ENCODE measurements at regions not wholly inside any gene's neighbourhood (a gene's known extent, or its start where the extent isn't known, plus 50 kb on each side); places are given as distances from the start of the nearest gene placed in this dataset.

DNA sequence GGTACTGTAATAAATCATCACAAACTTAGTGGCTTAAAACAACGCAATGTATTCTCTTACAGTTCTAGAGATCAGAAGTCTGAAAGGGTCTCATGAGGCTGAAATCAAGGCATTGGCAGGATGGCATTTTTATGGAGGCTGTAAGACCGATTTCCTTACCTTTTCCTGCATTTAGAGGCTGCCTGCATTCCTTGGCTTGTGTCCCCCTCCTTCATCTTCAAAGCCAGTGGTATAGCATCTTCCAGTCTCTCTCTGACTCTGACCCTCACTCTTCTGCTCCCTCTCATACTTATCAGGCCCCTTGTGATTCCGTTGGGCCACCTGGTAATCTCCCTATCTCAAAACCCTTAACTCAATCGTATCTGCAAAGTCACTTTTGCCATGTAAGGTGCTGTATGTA is 258.2 kb upstream of the JADE1 start:
- in situ Hi-C loops (cut with MboI): loop anchor here (25.0 kb wide), 1 partner anchor 364 kb away; no protein-coding TSS in a partner anchor
- no peaks in the 10 kb centered on the region for H4K20me1 ChIP-seq (ENCODE audit: insufficient read depth)

DNA sequence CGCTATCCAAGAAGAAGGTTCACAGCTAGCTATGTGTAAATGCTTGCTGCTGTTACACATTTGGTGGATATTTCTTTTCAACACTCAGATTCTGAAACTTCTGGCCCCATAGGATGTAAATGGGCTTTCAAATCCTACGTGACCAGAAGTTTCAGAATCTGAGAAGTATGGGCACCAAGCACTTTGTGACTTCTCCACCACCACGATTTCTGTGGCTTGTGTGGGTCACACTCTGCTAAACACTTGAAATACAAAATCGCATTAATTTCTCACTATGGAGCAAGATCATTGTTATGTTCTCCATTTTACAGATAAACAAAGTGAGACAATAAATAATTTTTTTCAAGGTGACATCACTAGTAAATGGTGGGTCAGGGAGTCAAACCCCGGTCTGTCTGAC is 259.4 kb upstream of the JADE1 start:
- in situ Hi-C loops (cut with MboI): loop anchor here (25.0 kb wide), 1 partner anchor 363 kb away; no protein-coding TSS in a partner anchor
- no peaks in the 10 kb centered on the region for H3K36me3 ChIP-seq (ENCODE audit: low read depth)

More for the DNA sequence above, 258.2 kb upstream of the JADE1 start:
- Histone ChIP-seq H3K36me3 (ENCODE audit: low read depth) (no peaks in the 10 kb centered on the region), H3K27ac (no peak overlapping the region), H3K4me2 (ENCODE audit: unreplicated experiment) (no peak overlapping the region), H3F3A (ENCODE audit: insufficient read depth) (peaks cover 21% of the 10 kb centered on the region; the same call in 1 of the 2 replicates), H3K4me3 (no peak overlapping the region), H3K79me2 (ENCODE audit: insufficient read depth) (no peaks in the 10 kb centered on the region), H3K9me2 (ENCODE audit: insufficient read depth) (no peaks in the 10 kb centered on the region), H2AFZ (no peak overlapping the region), H3K9me3 (ENCODE audit: low read depth) (no peaks in the 10 kb centered on the region), H3K9ac (no peak overlapping the region), H3K27me3 (replicated peaks; ENCODE audit: insufficient read depth) (no peaks in the 10 kb centered on the region), H3K4me1 (ENCODE audit: insufficient read depth) (peaks cover 17% of the 10 kb centered on the region)
- WGBS, 2 experiments (ENCODE audit: low coverage in 1 of 2, low lambda C conversion rate in 2 of 2, missing lambda C conversion rate in 2 of 2): 97 to 98% methylated on average over 4 of the region's 4 CpGs
- no peak for TF ChIP-seq EZH2 (IDR thresholded peaks at IDR 0.05; ENCODE audit: insufficient read depth, poor library complexity, severe bottlenecking)
- no peak for TF ChIP-seq EZH2phosphoT487 (IDR thresholded peaks at IDR 0.05; ENCODE audit: insufficient read depth, low read depth)
- DNase-seq: no peak

DNA sequence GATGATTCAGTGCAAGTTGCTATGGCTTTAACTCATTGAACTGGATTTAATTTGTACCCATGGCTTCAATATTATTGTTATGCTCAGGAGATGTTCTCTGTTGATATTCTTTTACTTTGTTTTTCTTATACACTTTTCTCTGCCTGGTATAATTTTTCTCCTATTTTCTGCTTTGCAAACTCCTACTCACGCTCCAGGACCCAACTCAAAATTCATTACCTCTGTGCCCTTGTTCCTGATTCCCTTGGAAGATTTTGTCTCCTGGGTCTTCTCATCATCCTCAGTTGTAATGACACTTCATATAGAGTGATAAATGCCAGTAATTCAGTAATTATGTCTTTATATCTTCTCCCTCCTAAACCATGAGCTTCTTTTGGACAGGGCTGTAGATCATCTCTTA is 259.9 kb upstream of the JADE1 start:
- WGBS, 2 experiments (ENCODE audit: low coverage in 1 of 2, low lambda C conversion rate in 2 of 2, missing lambda C conversion rate in 2 of 2): 94 to 100% methylated on average over 1 of the region's 1 CpG
- Histone ChIP-seq H3K36me3 (ENCODE audit: low read depth) (no peaks in the 10 kb centered on the region), H3K27ac (no peak overlapping the region), H3K9ac (no peak overlapping the region), H2AFZ (no peak overlapping the region), H3K4me3 (no peak overlapping the region), H3K27me3 (replicated peaks; ENCODE audit: insufficient read depth) (no peaks in the 10 kb centered on the region), H3K9me3 (ENCODE audit: low read depth) (no peaks in the 10 kb centered on the region), H4K20me1 (ENCODE audit: insufficient read depth) (no peaks in the 10 kb centered on the region), H3K4me1 (ENCODE audit: insufficient read depth) (peaks cover 17% of the 10 kb centered on the region), H3K9me2 (ENCODE audit: insufficient read depth) (no peaks in the 10 kb centered on the region), H3K79me2 (ENCODE audit: insufficient read depth) (no peaks in the 10 kb centered on the region), H3F3A (ENCODE audit: insufficient read depth) (peaks cover 21% of the 10 kb centered on the region; the same call in 1 of the 2 replicates), H3K4me2 (ENCODE audit: unreplicated experiment) (no peak overlapping the region)
- no peak for TF ChIP-seq EZH2phosphoT487 (IDR thresholded peaks at IDR 0.05; ENCODE audit: insufficient read depth, low read depth)
- no peak for TF ChIP-seq EZH2 (IDR thresholded peaks at IDR 0.05; ENCODE audit: insufficient read depth, poor library complexity, severe bottlenecking)
- no peak for DNase-seq
- in situ Hi-C loops (cut with MboI): loop anchor here (25.0 kb wide), 1 partner anchor 362 kb away; no protein-coding TSS in a partner anchor

More for the DNA sequence above, 259.4 kb upstream of the JADE1 start:
- no peak overlapping the region for H2AFZ ChIP-seq
- DNase-seq: no peak
- H3K27me3 ChIP-seq (replicated peaks; ENCODE audit: insufficient read depth): no peaks in the 10 kb centered on the region
- TF ChIP-seq EZH2 (IDR thresholded peaks at IDR 0.05; ENCODE audit: insufficient read depth, poor library complexity, severe bottlenecking): no peak
- peaks cover 17% of the 10 kb centered on the region for H3K4me1 ChIP-seq (ENCODE audit: insufficient read depth)
- no peaks in the 10 kb centered on the region for H3K9me3 ChIP-seq (ENCODE audit: low read depth)
- H3K4me2 ChIP-seq (ENCODE audit: unreplicated experiment): no peak overlapping the region
- 98 to 100% methylated on average over 5 of the region's 5 CpGs for whole genome bisulfite sequencing, 2 experiments (ENCODE audit: low coverage in 1 of 2, low lambda C conversion rate in 2 of 2, missing lambda C conversion rate in 2 of 2)
- H3K9ac ChIP-seq: no peak overlapping the region
- peaks cover 21% of the 10 kb centered on the region; the same call in 1 of the 2 replicates for H3F3A ChIP-seq (ENCODE audit: insufficient read depth)
- no peaks in the 10 kb centered on the region for H3K79me2 ChIP-seq (ENCODE audit: insufficient read depth)
- no peak overlapping the region for H3K27ac ChIP-seq
- H3K9me2 ChIP-seq (ENCODE audit: insufficient read depth): no peaks in the 10 kb centered on the region
- H3K4me3 ChIP-seq: no peak overlapping the region
- H4K20me1 ChIP-seq (ENCODE audit: insufficient read depth): no peaks in the 10 kb centered on the region

DNA sequence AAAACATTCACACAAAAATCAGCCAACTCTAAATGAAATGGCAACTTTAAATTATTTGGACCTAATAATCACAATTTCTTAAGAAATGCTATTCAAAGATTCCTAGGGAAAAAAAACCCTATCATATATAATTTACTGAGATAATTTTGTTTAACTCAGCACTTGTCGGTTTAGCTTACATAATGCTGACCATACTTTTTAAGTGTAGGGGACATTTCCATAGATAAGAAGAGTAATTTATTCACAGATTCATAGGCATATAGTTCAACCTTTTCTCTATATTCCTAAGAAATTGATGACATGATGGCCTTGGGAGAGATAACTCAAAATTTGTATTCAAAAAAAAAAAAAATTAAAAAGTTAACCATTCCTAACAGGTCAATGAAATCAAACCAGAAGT is 260.8 kb upstream of the PGRMC2 start:
- WGBS, 2 experiments (ENCODE audit: low coverage in 1 of 2, low lambda C conversion rate in 2 of 2, missing lambda C conversion rate in 2 of 2): 93 to 94% methylated on average over 1 of the region's 1 CpG
- Histone ChIP-seq H3K4me1 (ENCODE audit: insufficient read depth) (peaks cover 7% of the 10 kb centered on the region), H3K9me3 (ENCODE audit: low read depth) (no peaks in the 10 kb centered on the region), H3K9ac (no peak overlapping the region), H3K4me2 (ENCODE audit: unreplicated experiment) (no peak overlapping the region), H3F3A (ENCODE audit: insufficient read depth) (peaks cover 11% of the 10 kb centered on the region; the same call in 1 of the 2 replicates), H2AFZ (no peak overlapping the region), H3K4me3 (no peak overlapping the region), H3K9me2 (ENCODE audit: insufficient read depth) (no peaks in the 10 kb centered on the region), H4K20me1 (ENCODE audit: insufficient read depth) (no peaks in the 10 kb centered on the region), H3K27me3 (replicated peaks; ENCODE audit: insufficient read depth) (no peaks in the 10 kb centered on the region), H3K79me2 (ENCODE audit: insufficient read depth) (no peaks in the 10 kb centered on the region), H3K27ac (no peak overlapping the region), H3K36me3 (ENCODE audit: low read depth) (no peaks in the 10 kb centered on the region)
- TF ChIP-seq EZH2phosphoT487 (IDR thresholded peaks at IDR 0.05; ENCODE audit: insufficient read depth, low read depth) (no peak), EZH2 (IDR thresholded peaks at IDR 0.05; ENCODE audit: insufficient read depth, poor library complexity, severe bottlenecking) (no peak)
- no peak for DNase-seq
- in situ Hi-C loops (cut with MboI): no loop called here

DNA sequence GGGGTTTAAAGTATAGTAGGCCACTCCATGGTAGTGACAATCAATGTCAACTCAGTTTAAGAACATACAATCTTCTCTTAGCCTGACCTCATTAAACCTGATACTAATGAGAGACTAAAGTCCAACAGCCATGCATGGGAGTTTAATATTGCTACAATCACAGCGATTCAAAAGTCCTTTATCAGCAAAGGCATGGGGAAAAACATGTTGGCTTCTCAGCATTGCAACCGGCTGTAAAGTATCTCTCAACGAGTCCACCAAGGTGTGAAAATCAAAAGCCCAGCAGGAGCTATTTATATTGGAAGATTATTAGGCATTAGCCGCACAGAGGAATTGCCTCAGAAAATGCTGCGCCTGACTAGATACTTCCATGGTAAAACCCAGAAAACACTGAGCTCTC is 256.7 kb upstream of the PGRMC2 start:
- Histone ChIP-seq H3K79me2 (ENCODE audit: insufficient read depth) (no peaks in the 10 kb centered on the region), H3F3A (ENCODE audit: insufficient read depth) (no peaks in the 10 kb centered on the region; the same call in 1 of the 2 replicates)

More for the DNA sequence above, 256.7 kb upstream of the PGRMC2 start:
- no peak overlapping the region for H3K27ac ChIP-seq
- no peak for DNase-seq
- no peaks in the 10 kb centered on the region for H3K36me3 ChIP-seq (ENCODE audit: low read depth)
- TF ChIP-seq EZH2phosphoT487 (IDR thresholded peaks at IDR 0.05; ENCODE audit: insufficient read depth, low read depth) (no peak), EZH2 (IDR thresholded peaks at IDR 0.05; ENCODE audit: insufficient read depth, poor library complexity, severe bottlenecking) (no peak)
- no peak overlapping the region for H2AFZ ChIP-seq
- H3K4me3 ChIP-seq: no peak overlapping the region
- H3K9ac ChIP-seq: no peak overlapping the region
- no peak overlapping the region for H3K4me2 ChIP-seq (ENCODE audit: unreplicated experiment)
- H3K4me1 ChIP-seq (ENCODE audit: insufficient read depth): peaks cover 10% of the 10 kb centered on the region; the same call in 1 of the 2 replicates
- no peaks in the 10 kb centered on the region for H3K9me3 ChIP-seq (ENCODE audit: low read depth)
- no peaks in the 10 kb centered on the region for H3K9me2 ChIP-seq (ENCODE audit: insufficient read depth)
- no peaks in the 10 kb centered on the region for H4K20me1 ChIP-seq (ENCODE audit: insufficient read depth)
- WGBS, 2 experiments (ENCODE audit: low coverage in 1 of 2, low lambda C conversion rate in 2 of 2, missing lambda C conversion rate in 2 of 2): 91 to 94% methylated on average over 5 of the region's 5 CpGs
- H3K27me3 ChIP-seq (replicated peaks; ENCODE audit: insufficient read depth): no peaks in the 10 kb centered on the region
- in situ Hi-C loops (cut with MboI): no loop called here

Measured in GM23248 (cell line).